ENCODE measurements at regions not wholly inside any gene's neighbourhood (a gene's known extent, or its start where the extent isn't known, plus 50 kb on each side); places are given as distances from the start of the nearest gene placed in this dataset.

GRCh38 chr10:128316925-128317324 is 190.7 kb upstream of the MKI67 start:
- no peak for TF ChIP-seq CTCF (IDR thresholded peaks at IDR 0.05)
- no peak for TF ChIP-seq POLR2A (IDR thresholded peaks at IDR 0.05)

All from uterus (tissue), 2 donors.